ENCODE measurements at regions not wholly inside any gene's neighbourhood (a gene's known extent, or its start where the extent isn't known, plus 50 kb on each side); places are given as distances from the start of the nearest gene placed in this dataset.

- TF ChIP-seq, protein P1, sequence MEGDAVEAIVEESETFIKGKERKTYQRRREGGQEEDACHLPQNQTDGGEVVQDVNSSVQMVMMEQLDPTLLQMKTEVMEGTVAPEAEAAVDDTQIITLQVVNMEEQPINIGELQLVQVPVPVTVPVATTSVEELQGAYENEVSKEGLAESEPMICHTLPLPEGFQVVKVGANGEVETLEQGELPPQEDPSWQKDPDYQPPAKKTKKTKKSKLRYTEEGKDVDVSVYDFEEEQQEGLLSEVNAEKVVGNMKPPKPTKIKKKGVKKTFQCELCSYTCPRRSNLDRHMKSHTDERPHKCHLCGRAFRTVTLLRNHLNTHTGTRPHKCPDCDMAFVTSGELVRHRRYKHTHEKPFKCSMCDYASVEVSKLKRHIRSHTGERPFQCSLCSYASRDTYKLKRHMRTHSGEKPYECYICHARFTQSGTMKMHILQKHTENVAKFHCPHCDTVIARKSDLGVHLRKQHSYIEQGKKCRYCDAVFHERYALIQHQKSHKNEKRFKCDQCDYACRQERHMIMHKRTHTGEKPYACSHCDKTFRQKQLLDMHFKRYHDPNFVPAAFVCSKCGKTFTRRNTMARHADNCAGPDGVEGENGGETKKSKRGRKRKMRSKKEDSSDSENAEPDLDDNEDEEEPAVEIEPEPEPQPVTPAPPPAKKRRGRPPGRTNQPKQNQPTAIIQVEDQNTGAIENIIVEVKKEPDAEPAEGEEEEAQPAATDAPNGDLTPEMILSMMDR (IDR thresholded peaks at IDR 0.05; ENCODE audit: insufficient read depth, low read length, poor library complexity, severe bottlenecking) = no peak
- no peak for TF ChIP-seq EZH2phosphoT487 (conservative IDR thresholded peaks at IDR 0.05; ENCODE audit: low read length)
Measured at GRCh38 chr1:208523007-208523406, 278.8 kb upstream of the PLXNA2 start.

Measured in SU-DHL-6 (cell line).